DND-41 (cell line): ENCODE measurements at regions not wholly inside any gene's neighbourhood (a gene's known extent, or its start where the extent isn't known, plus 50 kb on each side); places are given as distances from the start of the nearest gene placed in this dataset.

Experiments
- ATAC-seq: fragments of 200-7000 bp; cut with Tn5 transposase; 3 replicates; pipeline ENCODE4 v1.9.1; 2021; ENCODE audit warnings: low read depth; ENCODE audit not compliant: insufficient read depth
- DNase-seq: peaks from one replicate; pipeline ENCODE4 v3.0.0-alpha.2; 2020
- H2AFZ ChIP-seq: 2 replicates; pipeline ENCODE4 v1.6.0; 2012; ENCODE audit warnings: low read depth, low read length
- H3K27ac ChIP-seq: 2 replicates; pipeline ENCODE4 v1.5.1; 2012; ENCODE audit warnings: low read length, inconsistent platforms
- H3K27me3 ChIP-seq: fragments of 200-600 bp; sonication (generic); 2 replicates; pipeline ENCODE4 v1.6.0; 2012; ENCODE audit warnings: low read length, mild to moderate bottlenecking, inconsistent platforms; ENCODE audit not compliant: insufficient read depth, poor library complexity
- H3K36me3 ChIP-seq: 2 replicates; pipeline ENCODE4 v1.5.1; 2012; ENCODE audit warnings: low read length, inconsistent platforms; ENCODE audit not compliant: insufficient read depth
- H3K4me1 ChIP-seq: 2 replicates; pipeline ENCODE4 v1.5.1; 2012; ENCODE audit warnings: mild to moderate bottlenecking, low read length; ENCODE audit not compliant: insufficient read depth
- H3K4me2 ChIP-seq: 2 replicates; pipeline ENCODE4 v1.6.0; 2012; ENCODE audit warnings: mild to moderate bottlenecking, moderate library complexity, low read length, inconsistent platforms; ENCODE audit not compliant: insufficient read depth
- H3K4me3 ChIP-seq, 2 experiments: fragments of 200-600 bp in 1 of 2; shearing (Covaris generic) in 1 of 2; 2 replicates each; pipeline ENCODE4 v1.5.1; 2012 to 2016; ENCODE audit warnings: inconsistent platforms in 2 of 2, low read length in 2 of 2, mild to moderate bottlenecking in 2 of 2, low read depth in 1 of 2, moderate library complexity in 1 of 2
- H3K79me2 ChIP-seq: 2 replicates; pipeline ENCODE4 v1.6.0; 2012; ENCODE audit warnings: low read length, inconsistent platforms; ENCODE audit not compliant: insufficient read depth
- H3K9ac ChIP-seq: 2 replicates; pipeline ENCODE4 v1.6.0; 2012; ENCODE audit warnings: low read depth, mild to moderate bottlenecking, inconsistent platforms, low read length, moderate library complexity
- H3K9me3 ChIP-seq: 2 replicates; pipeline ENCODE4 v1.5.1; 2012; ENCODE audit warnings: low read length, moderate library complexity, mild to moderate bottlenecking, inconsistent platforms; ENCODE audit not compliant: insufficient read depth, severe bottlenecking
- H4K20me1 ChIP-seq: 2 replicates; pipeline ENCODE4 v1.6.0; 2012; ENCODE audit warnings: low read length; ENCODE audit not compliant: insufficient read depth
- CTCF ChIP-seq: IDR thresholded peaks from 2 replicates; pipeline ENCODE4 v1.5.1; 2012; ENCODE audit warnings: borderline replicate concordance, low read length, moderate library complexity, mild to moderate bottlenecking; ENCODE audit not compliant: poor library complexity, severe bottlenecking; ENCODE audit errors: extremely low read depth
- EZH2 ChIP-seq: IDR thresholded peaks from 3 replicates; pipeline ENCODE4 v1.6.1; 2012; ENCODE audit warnings: borderline replicate concordance, low read depth, mild to moderate bottlenecking, moderate library complexity, low read length, inconsistent platforms; ENCODE audit not compliant: severe bottlenecking

- Histone ChIP-seq H3K36me3 (no peaks in the 10 kb centered on the region), H3K9ac (no peak overlapping the region), H2AFZ (no peak overlapping the region), H3K9me3 (no peaks in the 10 kb centered on the region), H3K27ac (no peak overlapping the region), H3K79me2 (no peaks in the 10 kb centered on the region), H3K27me3 (no peaks in the 10 kb centered on the region), H3K4me2 (no peak overlapping the region), H3K4me1 (no peaks in the 10 kb centered on the region), H3K4me3 (no peak overlapping the region), H4K20me1 (no peaks in the 10 kb centered on the region)
- ATAC-seq (no peak), DNase-seq (peak; percentile 5)
- peak; percentile 67 for TF ChIP-seq CTCF
- TF ChIP-seq EZH2 = no peak
Measured at GRCh38 chrX:109856974-109857373, 123.9 kb upstream of the ACSL4 start.

GRCh38 chrX:109857584-109858228 is 124.6 kb upstream of the ACSL4 start:
- H3K36me3 ChIP-seq = no peaks in the 10 kb centered on the region
- no peak for TF ChIP-seq CTCF
- TF ChIP-seq EZH2 = no peak
- H3K9me3 ChIP-seq = no peaks in the 10 kb centered on the region
- H3K9ac ChIP-seq = no peak overlapping the region
- H3K27me3 ChIP-seq = no peaks in the 10 kb centered on the region
- no peak overlapping the region for H3K27ac ChIP-seq
- H4K20me1 ChIP-seq = no peaks in the 10 kb centered on the region
- H3K4me3 ChIP-seq = no peak overlapping the region
- DNase-seq (no peak), ATAC-seq (no peak)
- no peak overlapping the region for H3K4me2 ChIP-seq
- no peaks in the 10 kb centered on the region for H3K79me2 ChIP-seq
- no peak overlapping the region for H2AFZ ChIP-seq
- H3K4me1 ChIP-seq = no peaks in the 10 kb centered on the region

GRCh38 chrX:109858602-109859341 is 125.7 kb upstream of the ACSL4 start:
- no peak overlapping the region for H3K9ac ChIP-seq
- no peaks in the 10 kb centered on the region for H3K79me2 ChIP-seq
- H3K36me3 ChIP-seq = no peaks in the 10 kb centered on the region
- H4K20me1 ChIP-seq = no peaks in the 10 kb centered on the region
- no peak overlapping the region for H3K4me3 ChIP-seq
- no peaks in the 10 kb centered on the region for H3K4me1 ChIP-seq
- ATAC-seq (no peak), DNase-seq (no peak)
- no peak overlapping the region for H2AFZ ChIP-seq
- H3K27ac ChIP-seq = no peak overlapping the region
- no peak overlapping the region for H3K4me2 ChIP-seq
- H3K9me3 ChIP-seq = no peaks in the 10 kb centered on the region
- TF ChIP-seq CTCF = no peak
- TF ChIP-seq EZH2 = no peak
- no peaks in the 10 kb centered on the region for H3K27me3 ChIP-seq
